ENCODE measurements at regions not wholly inside any gene's neighbourhood (a gene's known extent, or its start where the extent isn't known, plus 50 kb on each side); places are given as distances from the start of the nearest gene placed in this dataset.

DNA sequence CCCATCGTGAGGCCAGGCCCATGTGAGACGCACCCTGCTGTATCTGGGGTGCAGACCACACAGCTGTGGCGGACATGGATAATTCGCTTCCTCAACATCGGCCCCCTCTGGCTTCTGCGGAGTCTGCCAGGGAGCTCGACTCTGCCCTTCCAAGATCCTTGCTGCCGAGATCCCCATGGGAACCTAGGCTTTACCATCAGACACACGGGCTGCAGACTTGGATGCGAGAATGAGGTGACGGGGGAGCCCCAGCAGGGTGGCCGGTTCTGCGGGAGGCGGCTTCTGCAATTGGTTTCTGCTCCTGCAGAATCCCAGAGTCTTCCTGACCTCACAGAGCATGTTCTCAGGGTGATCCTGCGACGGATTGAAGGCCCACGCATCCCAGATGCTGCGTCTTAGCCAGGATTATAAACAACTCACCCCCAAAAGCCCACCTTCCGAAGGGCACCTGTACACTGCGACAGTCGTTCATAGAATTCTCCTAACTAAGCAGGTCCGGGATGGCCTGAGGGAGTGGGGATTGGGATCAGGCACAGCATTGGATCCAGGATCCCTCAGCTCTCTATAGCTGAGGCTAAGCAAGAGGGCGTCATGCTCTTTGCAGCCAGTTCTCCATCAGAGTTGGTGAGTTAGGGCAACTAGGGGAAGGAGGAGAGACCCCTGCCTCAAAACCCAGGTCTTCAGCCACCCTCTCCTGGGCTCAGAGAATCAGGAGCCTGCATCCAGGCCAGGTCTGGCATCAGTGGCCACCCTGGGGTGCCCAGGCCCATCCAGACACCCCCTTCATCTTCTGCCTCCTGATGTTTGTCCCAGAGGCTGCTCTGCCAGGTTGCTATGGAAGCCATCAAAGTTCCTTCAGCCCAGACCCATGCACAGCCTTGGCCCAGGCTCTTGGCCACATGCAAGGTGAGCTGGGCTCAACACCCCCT, 74.7 kb upstream of the SNTG2 start:
- DNase-seq (ENCODE audit: low read depth) = no peak
- TF ChIP-seq, protein P1, sequence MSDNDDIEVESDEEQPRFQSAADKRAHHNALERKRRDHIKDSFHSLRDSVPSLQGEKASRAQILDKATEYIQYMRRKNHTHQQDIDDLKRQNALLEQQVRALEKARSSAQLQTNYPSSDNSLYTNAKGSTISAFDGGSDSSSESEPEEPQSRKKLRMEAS (IDR thresholded peaks at IDR 0.05; ENCODE audit: low read depth, low read length) = no peak
- TF ChIP-seq POLR2A (IDR thresholded peaks at IDR 0.05; ENCODE audit: extremely low read depth, insufficient read length) = no peak
- TF ChIP-seq, protein P2, sequence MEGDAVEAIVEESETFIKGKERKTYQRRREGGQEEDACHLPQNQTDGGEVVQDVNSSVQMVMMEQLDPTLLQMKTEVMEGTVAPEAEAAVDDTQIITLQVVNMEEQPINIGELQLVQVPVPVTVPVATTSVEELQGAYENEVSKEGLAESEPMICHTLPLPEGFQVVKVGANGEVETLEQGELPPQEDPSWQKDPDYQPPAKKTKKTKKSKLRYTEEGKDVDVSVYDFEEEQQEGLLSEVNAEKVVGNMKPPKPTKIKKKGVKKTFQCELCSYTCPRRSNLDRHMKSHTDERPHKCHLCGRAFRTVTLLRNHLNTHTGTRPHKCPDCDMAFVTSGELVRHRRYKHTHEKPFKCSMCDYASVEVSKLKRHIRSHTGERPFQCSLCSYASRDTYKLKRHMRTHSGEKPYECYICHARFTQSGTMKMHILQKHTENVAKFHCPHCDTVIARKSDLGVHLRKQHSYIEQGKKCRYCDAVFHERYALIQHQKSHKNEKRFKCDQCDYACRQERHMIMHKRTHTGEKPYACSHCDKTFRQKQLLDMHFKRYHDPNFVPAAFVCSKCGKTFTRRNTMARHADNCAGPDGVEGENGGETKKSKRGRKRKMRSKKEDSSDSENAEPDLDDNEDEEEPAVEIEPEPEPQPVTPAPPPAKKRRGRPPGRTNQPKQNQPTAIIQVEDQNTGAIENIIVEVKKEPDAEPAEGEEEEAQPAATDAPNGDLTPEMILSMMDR (IDR thresholded peaks at IDR 0.05; ENCODE audit: low read depth, low read length) = no peak
- no peak for TF ChIP-seq MYC (IDR thresholded peaks at IDR 0.05; ENCODE audit: low read depth, low read length)
- H3K4me3 ChIP-seq (ENCODE audit: low read depth, low read length) = no peak overlapping the region

DNA sequence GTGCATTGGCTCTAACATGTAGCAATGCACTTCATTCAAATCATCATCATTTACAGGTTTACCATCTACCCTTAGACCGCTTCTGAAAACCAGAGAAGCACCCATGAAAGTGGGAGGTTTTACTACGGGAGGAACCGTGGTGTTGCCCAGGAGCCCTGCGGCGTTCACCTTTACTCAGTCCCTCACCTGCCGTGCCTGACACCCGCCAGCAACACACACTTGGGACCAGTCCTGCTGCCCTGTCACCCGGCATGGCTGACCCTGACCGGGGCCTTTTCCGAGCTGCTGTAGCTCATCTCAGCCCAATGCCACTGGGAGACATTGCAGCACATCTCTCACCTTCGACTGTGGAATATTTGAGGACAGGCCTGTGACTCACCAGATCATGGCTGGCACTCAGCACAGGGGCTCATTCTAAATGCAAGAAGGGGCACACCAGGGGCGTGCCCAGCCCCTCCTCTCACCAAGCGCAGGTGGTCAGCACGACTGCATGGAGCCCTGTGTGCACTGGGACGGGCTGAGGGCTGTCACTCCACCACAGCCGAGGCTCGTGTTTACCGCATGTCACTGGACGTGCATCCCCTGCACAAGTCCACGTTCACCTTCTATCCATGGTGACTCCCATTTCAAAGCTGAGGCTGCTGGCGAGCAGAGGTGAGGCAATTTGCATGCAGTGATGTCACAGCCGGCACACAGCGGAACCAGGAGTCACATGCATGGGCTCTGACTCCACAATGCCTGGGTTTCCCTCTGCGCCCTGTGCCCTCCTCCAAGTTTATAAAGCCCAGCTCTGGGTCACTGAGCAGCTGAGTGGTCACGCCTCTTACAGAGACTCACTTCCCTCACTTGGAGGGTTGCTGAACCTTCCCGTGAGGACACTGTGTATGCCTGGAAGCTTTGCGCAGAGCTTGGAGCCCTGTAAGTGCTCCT, 76.7 kb upstream of the SNTG2 start:
- DNase-seq (ENCODE audit: low read depth) = no peak
- H3K4me3 ChIP-seq (ENCODE audit: low read depth, low read length) = no peak overlapping the region
- TF ChIP-seq, protein P2 (IDR thresholded peaks at IDR 0.05; ENCODE audit: low read depth, low read length) = no peak
- TF ChIP-seq MYC (IDR thresholded peaks at IDR 0.05; ENCODE audit: low read depth, low read length) (no peak), POLR2A (IDR thresholded peaks at IDR 0.05; ENCODE audit: extremely low read depth, insufficient read length) (no peak)
- TF ChIP-seq, protein P1 (IDR thresholded peaks at IDR 0.05; ENCODE audit: low read depth, low read length) = no peak

DNA sequence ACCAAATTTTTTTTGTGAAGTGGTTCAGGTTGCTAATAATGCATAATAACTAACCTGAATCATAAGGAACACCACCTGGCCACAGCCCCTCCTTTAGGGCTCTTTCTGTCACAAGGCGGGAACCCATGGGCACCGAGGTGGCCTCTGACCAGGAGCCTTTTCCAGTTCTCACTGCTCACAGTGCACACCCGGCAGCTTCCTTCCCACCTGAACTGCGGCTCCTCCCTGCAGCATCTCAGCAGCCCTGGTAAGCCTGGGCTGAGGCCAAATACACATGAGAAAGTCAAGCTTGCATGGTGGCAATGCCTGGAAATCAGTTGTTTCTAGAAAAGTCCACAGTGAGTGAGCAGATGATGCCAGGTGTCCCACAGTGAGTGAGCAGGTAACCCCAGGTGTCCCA, 77.6 kb upstream of the SNTG2 start:
- no peak for DNase-seq (ENCODE audit: low read depth)
- no peak overlapping the region for H3K4me3 ChIP-seq (ENCODE audit: low read depth, low read length)
- TF ChIP-seq, protein P2 (IDR thresholded peaks at IDR 0.05; ENCODE audit: low read depth, low read length) = no peak
- TF ChIP-seq POLR2A (IDR thresholded peaks at IDR 0.05; ENCODE audit: extremely low read depth, insufficient read length) (no peak), MYC (IDR thresholded peaks at IDR 0.05; ENCODE audit: low read depth, low read length) (no peak)
- TF ChIP-seq, protein P1 (IDR thresholded peaks at IDR 0.05; ENCODE audit: low read depth, low read length) = no peak

DNA sequence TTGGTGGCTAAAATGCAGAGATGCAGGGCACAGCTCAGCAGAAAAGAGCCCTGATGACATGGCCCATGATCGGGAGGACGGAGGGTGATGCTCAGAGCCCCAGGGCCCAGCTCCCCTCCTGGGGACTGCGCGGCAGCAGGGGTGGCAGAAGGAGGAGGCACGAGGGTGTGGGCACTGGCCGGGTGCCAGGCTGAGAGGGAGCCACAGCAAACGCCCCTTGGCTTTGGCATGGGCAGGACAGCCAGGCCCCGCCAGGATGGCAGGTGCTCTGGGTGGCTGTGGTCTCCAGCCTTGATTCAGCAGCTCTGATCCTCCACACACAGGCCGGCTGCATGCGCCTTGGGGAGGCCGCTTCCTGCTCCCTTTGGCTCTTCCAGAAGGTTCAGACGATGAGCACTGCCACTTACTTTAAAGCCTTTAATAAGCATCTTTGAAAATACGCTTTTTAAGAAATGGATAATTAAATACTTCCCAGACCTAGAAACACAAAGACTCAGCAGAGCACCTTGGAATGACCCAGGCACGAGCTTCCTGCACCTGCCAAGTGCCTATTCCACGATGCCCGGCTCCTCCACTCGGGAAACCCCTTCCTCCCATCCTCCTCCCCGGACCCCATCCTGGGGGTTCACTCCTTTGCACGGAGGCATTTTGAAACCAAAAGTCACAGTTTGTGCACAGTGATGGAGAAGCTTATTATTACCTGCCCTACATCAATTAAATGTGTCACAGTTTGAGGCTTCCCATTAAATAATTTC, 78.5 kb upstream of the SNTG2 start:
- no peak overlapping the region for H3K4me3 ChIP-seq (ENCODE audit: low read depth, low read length)
- no peak for DNase-seq (ENCODE audit: low read depth)
- TF ChIP-seq, protein P2 (IDR thresholded peaks at IDR 0.05; ENCODE audit: low read depth, low read length) = no peak

DNA sequence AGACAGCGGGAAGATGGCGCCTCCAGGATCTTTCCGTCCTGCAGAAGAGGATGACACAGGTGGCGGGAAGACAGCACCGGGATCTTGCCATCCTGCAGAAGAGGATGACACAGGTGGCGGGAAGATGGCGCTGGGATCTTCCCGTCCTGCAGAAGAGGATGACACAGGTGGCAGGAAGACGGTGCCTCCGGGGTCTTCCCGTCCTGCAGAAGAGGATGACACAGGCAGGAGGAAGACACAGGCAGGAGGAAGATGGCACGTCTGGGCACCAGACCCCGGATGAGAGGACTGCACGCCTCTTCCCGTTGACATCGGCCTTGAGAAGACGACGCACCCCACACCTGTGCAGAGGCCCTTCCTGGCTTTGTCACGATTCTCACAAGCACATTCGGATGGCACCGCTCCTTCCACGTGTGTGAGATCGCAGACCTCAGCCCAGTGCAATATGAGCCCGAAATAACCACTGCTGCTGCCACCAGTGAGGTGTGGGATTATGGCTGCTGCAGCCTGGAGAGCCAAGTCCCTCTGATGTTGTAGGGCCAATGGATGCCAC, 79.4 kb upstream of the SNTG2 start:
- no peak for DNase-seq (ENCODE audit: low read depth)
- TF ChIP-seq, protein P1 (IDR thresholded peaks at IDR 0.05; ENCODE audit: low read depth, low read length) = no peak
- TF ChIP-seq, protein P2 (IDR thresholded peaks at IDR 0.05; ENCODE audit: low read depth, low read length) = no peak
- TF ChIP-seq POLR2A (IDR thresholded peaks at IDR 0.05; ENCODE audit: extremely low read depth, insufficient read length) (no peak), MYC (IDR thresholded peaks at IDR 0.05; ENCODE audit: low read depth, low read length) (no peak)
- no peak overlapping the region for H3K4me3 ChIP-seq (ENCODE audit: low read depth, low read length)

Measured in NB4 (cell line).